GM12874 (cell line): ENCODE measurements at regions not wholly inside any gene's neighbourhood (a gene's known extent, or its start where the extent isn't known, plus 50 kb on each side); places are given as distances from the start of the nearest gene placed in this dataset.

Source experiments
- CTCF ChIP-seq: IDR thresholded peaks from 2 replicates; pipeline ENCODE4 v1.5.1; 2011; ENCODE audit warnings: low read depth, mild to moderate bottlenecking, control low read depth, low read length, moderate library complexity; ENCODE audit not compliant: insufficient read depth

GRCh38 chr1:55539652-55540512 is 324.7 kb upstream of the USP24 start:
- TF ChIP-seq CTCF, result no peak

- no peak for TF ChIP-seq CTCF
Observed at GRCh38 chr1:55538428-55538827, 323.3 kb upstream of the USP24 start.

GRCh38 chr1:55536545-55536865 is 321.3 kb upstream of the USP24 start:
- no peak for TF ChIP-seq CTCF

GRCh38 chr1:55535724-55536544 is 320.8 kb upstream of the USP24 start:
- no peak for TF ChIP-seq CTCF

GRCh38 chr1:55534565-55535121 is 319.5 kb upstream of the USP24 start:
- TF ChIP-seq CTCF, result no peak

GRCh38 chr1:55531644-55532043 is 316.5 kb upstream of the USP24 start:
- no peak for TF ChIP-seq CTCF

- no peak for TF ChIP-seq CTCF
Observed at GRCh38 chr1:55530749-55531478, 315.8 kb upstream of the USP24 start.
